ENCODE measurements at regions not wholly inside any gene's neighbourhood (a gene's known extent, or its start where the extent isn't known, plus 50 kb on each side); places are given as distances from the start of the nearest gene placed in this dataset.

DNA sequence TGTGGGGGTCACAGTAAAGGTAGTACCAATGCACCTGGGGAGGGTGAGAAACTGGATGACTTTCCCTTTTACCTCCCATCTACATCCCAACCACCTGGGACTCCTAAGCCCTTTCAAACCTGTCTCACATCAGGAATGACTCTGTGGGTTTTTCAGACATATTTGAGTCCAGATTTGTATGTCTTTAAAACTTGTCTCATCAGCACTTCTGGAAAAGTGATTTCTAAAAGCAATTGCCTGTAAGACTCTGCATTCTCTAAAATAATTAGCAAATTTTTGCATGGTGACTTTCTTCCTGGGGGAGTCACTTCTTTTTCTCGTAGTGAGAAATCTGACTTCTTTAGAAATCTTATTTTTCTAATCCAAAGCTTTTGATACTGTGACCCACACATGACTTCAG, 1553.0 kb upstream of the PIK3C3 start:
- no peaks in the 10 kb centered on the region for H3K9me3 Mint-ChIP-seq
- no peaks in the 10 kb centered on the region for H4K20me1 ChIP-seq (ENCODE audit: low read depth)
- no peak overlapping the region for H3K4me3 Mint-ChIP-seq
- H3K9me3 ChIP-seq (ENCODE audit: low read depth) = no peaks in the 10 kb centered on the region
- H3K36me3 ChIP-seq = no peaks in the 10 kb centered on the region
- H3K4me2 ChIP-seq = no peak overlapping the region
- TF ChIP-seq, protein P1, sequence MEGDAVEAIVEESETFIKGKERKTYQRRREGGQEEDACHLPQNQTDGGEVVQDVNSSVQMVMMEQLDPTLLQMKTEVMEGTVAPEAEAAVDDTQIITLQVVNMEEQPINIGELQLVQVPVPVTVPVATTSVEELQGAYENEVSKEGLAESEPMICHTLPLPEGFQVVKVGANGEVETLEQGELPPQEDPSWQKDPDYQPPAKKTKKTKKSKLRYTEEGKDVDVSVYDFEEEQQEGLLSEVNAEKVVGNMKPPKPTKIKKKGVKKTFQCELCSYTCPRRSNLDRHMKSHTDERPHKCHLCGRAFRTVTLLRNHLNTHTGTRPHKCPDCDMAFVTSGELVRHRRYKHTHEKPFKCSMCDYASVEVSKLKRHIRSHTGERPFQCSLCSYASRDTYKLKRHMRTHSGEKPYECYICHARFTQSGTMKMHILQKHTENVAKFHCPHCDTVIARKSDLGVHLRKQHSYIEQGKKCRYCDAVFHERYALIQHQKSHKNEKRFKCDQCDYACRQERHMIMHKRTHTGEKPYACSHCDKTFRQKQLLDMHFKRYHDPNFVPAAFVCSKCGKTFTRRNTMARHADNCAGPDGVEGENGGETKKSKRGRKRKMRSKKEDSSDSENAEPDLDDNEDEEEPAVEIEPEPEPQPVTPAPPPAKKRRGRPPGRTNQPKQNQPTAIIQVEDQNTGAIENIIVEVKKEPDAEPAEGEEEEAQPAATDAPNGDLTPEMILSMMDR (IDR thresholded peaks at IDR 0.05) = no peak
- TF ChIP-seq EZH2phosphoT487 (IDR thresholded peaks at IDR 0.05) = no peak
- TF ChIP-seq EZH2 (IDR thresholded peaks at IDR 0.05) = no peak
- H3K36me3 Mint-ChIP-seq = no peaks in the 10 kb centered on the region
- no peaks in the 10 kb centered on the region for H3K27me3 ChIP-seq
- H3F3A ChIP-seq (ENCODE audit: low read depth) = no peaks in the 10 kb centered on the region
- no peak overlapping the region for H2AFZ ChIP-seq (replicated peaks)
- no peak for DNase-seq (ENCODE audit: low spot score)
- H3K9ac ChIP-seq = no peak overlapping the region
- H3K27ac Mint-ChIP-seq = no peak overlapping the region
- no peaks in the 10 kb centered on the region for H3K4me1 ChIP-seq
- no peak overlapping the region for H3K27ac ChIP-seq
- peaks cover 2% of the 10 kb centered on the region for H3K4me1 Mint-ChIP-seq
- H3K79me2 ChIP-seq (ENCODE audit: low read depth) = no peaks in the 10 kb centered on the region
- no peak overlapping the region for H3K4me3 ChIP-seq
- no peaks in the 10 kb centered on the region for H3K27me3 Mint-ChIP-seq (ENCODE audit: insufficient read depth, low read depth)

- H3K4me1 ChIP-seq = no peaks in the 10 kb centered on the region
- H3K27me3 ChIP-seq = no peaks in the 10 kb centered on the region
- Mint-ChIP-seq H3K27ac (no peak overlapping the region), H3K4me1 (no peaks in the 10 kb centered on the region), H3K36me3 (no peaks in the 10 kb centered on the region), H3K4me3 (no peak overlapping the region), H3K27me3 (ENCODE audit: insufficient read depth, low read depth) (no peaks in the 10 kb centered on the region), H3K9me3 (no peaks in the 10 kb centered on the region)
- no peaks in the 10 kb centered on the region for H3K79me2 ChIP-seq (ENCODE audit: low read depth)
- no peaks in the 10 kb centered on the region for H3K36me3 ChIP-seq
- no peaks in the 10 kb centered on the region for H4K20me1 ChIP-seq (ENCODE audit: low read depth)
- H2AFZ ChIP-seq (replicated peaks) = no peak overlapping the region
- no peaks in the 10 kb centered on the region for H3K9me3 ChIP-seq (ENCODE audit: low read depth)
- H3K27ac ChIP-seq = no peak overlapping the region
- H3K4me2 ChIP-seq = no peak overlapping the region
- no peak overlapping the region for H3K4me3 ChIP-seq
- H3K9ac ChIP-seq = no peak overlapping the region
- DNase-seq (ENCODE audit: low spot score) = no peak
- H3F3A ChIP-seq (ENCODE audit: low read depth) = no peaks in the 10 kb centered on the region
- TF ChIP-seq EZH2phosphoT487 (IDR thresholded peaks at IDR 0.05) (no peak), EZH2 (IDR thresholded peaks at IDR 0.05) (no peak)
- TF ChIP-seq, protein P1 (IDR thresholded peaks at IDR 0.05) = no peak
Observed at GRCh38 chr18:40388121-40388520, 1566.9 kb upstream of the PIK3C3 start.

DNA sequence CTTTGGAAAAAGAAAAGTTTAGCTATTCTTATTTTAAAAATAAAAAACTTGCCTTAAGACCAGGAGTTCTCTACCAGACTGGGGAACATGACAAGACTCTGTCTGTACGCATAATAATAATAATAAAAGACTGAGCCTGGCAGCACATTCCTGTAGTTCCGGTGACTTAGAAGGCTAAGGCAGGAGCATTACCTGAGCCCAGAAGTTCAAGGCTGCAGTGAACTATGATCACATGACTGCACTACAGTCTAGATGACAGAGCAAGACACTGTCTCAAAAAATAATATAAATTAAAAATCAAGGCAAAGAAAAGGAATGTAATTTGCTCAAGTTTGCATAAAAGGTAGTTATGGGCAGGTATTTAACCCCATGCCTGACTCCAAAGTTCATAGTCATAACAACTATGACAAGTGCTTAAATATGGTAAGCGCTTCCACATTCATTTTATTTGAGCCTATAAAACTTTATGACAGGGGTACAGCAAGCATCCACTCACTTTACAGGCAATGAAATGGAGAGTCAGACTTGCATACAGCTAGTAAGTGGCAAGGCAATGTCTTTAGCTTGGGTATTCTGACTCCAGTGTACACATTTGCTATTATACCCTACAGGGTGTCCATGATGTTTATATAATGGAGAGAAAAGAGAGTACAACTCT, 1567.8 kb upstream of the PIK3C3 start:
- H3F3A ChIP-seq (ENCODE audit: low read depth) = no peaks in the 10 kb centered on the region
- H3K27me3 ChIP-seq = no peaks in the 10 kb centered on the region
- Mint-ChIP-seq H3K4me3 (no peak overlapping the region), H3K27me3 (ENCODE audit: insufficient read depth, low read depth) (no peaks in the 10 kb centered on the region), H3K9me3 (no peaks in the 10 kb centered on the region), H3K4me1 (no peaks in the 10 kb centered on the region), H3K36me3 (no peaks in the 10 kb centered on the region), H3K27ac (no peak overlapping the region)
- TF ChIP-seq EZH2phosphoT487 (IDR thresholded peaks at IDR 0.05) (no peak), EZH2 (IDR thresholded peaks at IDR 0.05) (no peak)
- TF ChIP-seq, protein P1 (IDR thresholded peaks at IDR 0.05) = no peak
- H3K4me1 ChIP-seq = no peaks in the 10 kb centered on the region
- H3K27ac ChIP-seq = no peak overlapping the region
- DNase-seq (ENCODE audit: low spot score) = no peak
- H3K79me2 ChIP-seq (ENCODE audit: low read depth) = no peaks in the 10 kb centered on the region
- no peak overlapping the region for H2AFZ ChIP-seq (replicated peaks)
- no peaks in the 10 kb centered on the region for H3K9me3 ChIP-seq (ENCODE audit: low read depth)
- H4K20me1 ChIP-seq (ENCODE audit: low read depth) = no peaks in the 10 kb centered on the region
- no peak overlapping the region for H3K4me2 ChIP-seq
- no peaks in the 10 kb centered on the region for H3K36me3 ChIP-seq
- no peak overlapping the region for H3K9ac ChIP-seq
- H3K4me3 ChIP-seq = no peak overlapping the region
